CD4-positive, alpha-beta T cell (primary cell): ENCODE measurements at regions not wholly inside any gene's neighbourhood (a gene's known extent, or its start where the extent isn't known, plus 50 kb on each side); places are given as distances from the start of the nearest gene placed in this dataset.
"Not testable (repeated sequence)": the region's sequence is repeated elsewhere in the genome, so short reads cannot be mapped to it uniquely, and the experiment has no call there.

Source experiments
- ATAC-seq: fragments of 200-7000 bp; cut with Tn5 transposase; one replicate; pipeline ENCODE4 v1.10.0; 2022; ENCODE audit warnings: mild to moderate bottlenecking; ENCODE audit not compliant: poor library complexity
- CTCF ChIA-PET: fragments of 350-600 bp; sonication (Branson Sonifier 250); formaldehyde crosslinking; loops from one replicate; lab custom pipeline; 2021; ENCODE audit warnings: antibody characterized with exemption, inconsistent platforms; lab: Charles Lee
- POLR2A ChIA-PET: fragments of 350-600 bp; sonication (Branson Sonifier 250); formaldehyde crosslinking; loops from one replicate; lab custom pipeline; 2021; ENCODE audit warnings: antibody characterized with exemption, inconsistent platforms; lab: Charles Lee
- DNase-seq, 14 experiments: peaks; one replicate each; pipeline ENCODE4 v3.0.0-alpha.2; 2013 to 2020; ENCODE audit warnings: mixed read lengths in 2 of 14
- H3K27ac ChIP-seq, 2 donors: one replicate each; pipeline versions ENCODE4 v1.5.1 to v1.7.0; 2013; ENCODE audit warnings: low read length in 2 of 2, low read depth in 1 of 2, mild to moderate bottlenecking in 1 of 2
- H3K27me3 ChIP-seq, 2 experiments: 1 replicate in 1 of 2; 2 replicates in 1 of 2; pipeline versions ENCODE4 v1.6.1 to v1.7.0; 2013; ENCODE audit warnings: low read length in 2 of 2, control low read depth in 1 of 2, mild to moderate bottlenecking in 1 of 2, moderate library complexity in 1 of 2; ENCODE audit not compliant: insufficient read depth in 2 of 2, control insufficient read depth in 1 of 2
- H3K36me3 ChIP-seq: one replicate; pipeline ENCODE4 v1.6.1; 2013; ENCODE audit warnings: low read length, control low read depth; ENCODE audit not compliant: insufficient read depth
- H3K4me1 ChIP-seq: one replicate; pipeline ENCODE4 v1.6.1; 2013; ENCODE audit warnings: low read length, control low read depth; ENCODE audit not compliant: insufficient read depth
- H3K4me3 ChIP-seq: one replicate; pipeline ENCODE4 v1.5.1; 2013; ENCODE audit warnings: mild to moderate bottlenecking, low read length, moderate library complexity
- H3K9me3 ChIP-seq, 2 experiments: 1 replicate in 1 of 2; 2 replicates in 1 of 2; pipeline versions ENCODE4 v1.6.1 to v1.7.0; 2013; ENCODE audit warnings: low read length in 2 of 2, mild to moderate bottlenecking in 2 of 2, control low read depth in 1 of 2, moderate library complexity in 1 of 2; ENCODE audit not compliant: control insufficient read depth in 1 of 2, insufficient read depth in 1 of 2
- H3K27ac Mint-ChIP-seq: one replicate; pipeline ENCODE4 v1.8.0; 2020; ENCODE audit warnings: mixed read lengths
- H3K27me3 Mint-ChIP-seq: one replicate; pipeline ENCODE4 v1.8.0; 2021; ENCODE audit warnings: mixed read lengths
- H3K36me3 Mint-ChIP-seq: one replicate; pipeline ENCODE4 v1.8.0; 2021; ENCODE audit warnings: low read depth, mixed read lengths
- H3K4me1 Mint-ChIP-seq: one replicate; pipeline ENCODE4 v1.8.0; 2021; ENCODE audit warnings: low read depth, mixed read lengths
- H3K4me3 Mint-ChIP-seq: one replicate; pipeline ENCODE4 v1.8.0; 2020; ENCODE audit warnings: mild to moderate bottlenecking, mixed read lengths
- H3K9me3 Mint-ChIP-seq: one replicate; pipeline ENCODE4 v1.8.0; 2020; ENCODE audit warnings: mixed read lengths
- intact Hi-C, 2 experiments: fragments of 100-400 bp; cut with DNase I in 1 of 2; cut with micrococcal nuclease in 1 of 2; formaldehyde crosslinking; loops; one replicate each; pipeline versions ENCODE4 v1.15.1 to v1.9.0; 2023 to 2025; cut with DNase I, micrococcal nuclease
- TF ChIP-seq, protein P1 (sequence below): fragments of 200-600 bp; IDR thresholded peaks from one replicate; pipeline ENCODE4 v1.8.0; 2022; ENCODE audit warnings: antibody characterized with exemption, mild to moderate bottlenecking

DNA sequence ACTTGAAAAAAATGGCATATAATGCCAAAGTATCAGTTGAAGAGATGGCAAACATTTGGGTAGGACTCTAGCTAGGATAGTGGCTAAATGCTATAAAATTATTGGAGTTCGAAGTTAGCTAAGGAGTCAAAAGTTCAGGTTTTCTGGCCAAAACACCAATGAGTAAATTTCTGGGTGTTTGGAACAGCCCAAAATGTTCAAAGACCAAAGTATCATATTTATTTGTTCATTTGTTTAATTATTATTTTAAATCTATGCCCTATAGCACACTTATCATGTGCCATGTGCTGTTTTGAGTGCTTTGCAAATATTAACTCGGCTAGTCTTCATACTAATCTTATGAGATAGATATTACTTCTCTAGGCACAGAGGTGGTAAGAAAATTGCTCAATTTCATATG lies 285.5 kb downstream of the TEX13C start:
- H3K27ac Mint-ChIP-seq = no peak overlapping the region

DNA sequence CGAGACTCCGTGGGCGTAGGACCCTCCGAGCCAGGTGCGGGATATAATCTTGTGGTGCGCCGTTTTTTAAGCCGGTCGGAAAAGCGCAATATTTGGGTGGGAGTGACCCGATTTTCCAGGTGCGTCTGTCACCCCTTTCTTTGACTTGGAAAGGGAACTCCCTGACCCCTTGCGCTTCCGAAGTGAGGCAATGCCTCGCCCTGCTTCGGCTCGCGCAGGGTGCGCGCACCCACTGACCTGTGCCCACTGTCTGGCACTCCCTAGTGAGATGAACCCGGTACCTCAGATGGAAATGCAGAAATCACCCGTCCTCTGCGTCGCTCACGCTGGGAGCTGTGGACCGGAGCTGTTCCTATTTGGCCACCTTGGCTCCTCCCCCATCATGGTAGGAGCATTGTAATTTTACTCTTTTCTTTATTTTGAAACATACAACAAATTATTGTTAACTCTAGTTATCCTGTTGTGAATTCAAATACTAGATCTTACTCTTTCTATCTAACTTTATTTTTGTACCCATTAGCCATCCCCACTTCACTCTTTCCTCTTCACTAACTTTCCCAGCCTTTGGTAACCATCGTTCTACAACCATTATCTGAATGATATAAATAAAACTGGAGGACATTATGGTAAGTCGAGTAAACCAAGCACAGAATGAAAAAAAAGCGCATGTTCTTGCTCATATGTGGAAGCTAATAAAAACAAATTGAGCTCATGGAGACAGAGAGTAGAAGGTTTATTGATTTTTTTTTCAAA lies 295.1 kb downstream of the TEX13C start:
- H3K4me1 ChIP-seq, H3K9me3 Mint-ChIP-seq, H3K27ac Mint-ChIP-seq, H3K27ac ChIP-seq, H3K27me3 Mint-ChIP-seq, DNase-seq, intact Hi-C loops, H3K4me1 Mint-ChIP-seq, ATAC-seq, H3K36me3 Mint-ChIP-seq, H3K4me3 ChIP-seq, H3K9me3 ChIP-seq, POLR2A ChIA-PET, H3K4me3 Mint-ChIP-seq, CTCF ChIA-PET, H3K36me3 ChIP-seq, H3K27me3 ChIP-seq: not testable (repeated sequence)

More for the DNA sequence above, 285.5 kb downstream of the TEX13C start:
- CTCF ChIA-PET = no interaction called here
- H3K4me3 ChIP-seq = no peak overlapping the region
- no peaks in the 10 kb centered on the region for H3K27me3 Mint-ChIP-seq
- POLR2A ChIA-PET = no interaction called here
- no peaks in the 10 kb centered on the region for H3K4me1 Mint-ChIP-seq
- H3K27me3 ChIP-seq = no peaks in the 10 kb centered on the region
- H3K4me3 Mint-ChIP-seq = no peak overlapping the region
- H3K27ac ChIP-seq = no peak overlapping the region
- no peaks in the 10 kb centered on the region for H3K9me3 Mint-ChIP-seq
- no peaks in the 10 kb centered on the region for H3K36me3 Mint-ChIP-seq
- TF ChIP-seq, protein P1, sequence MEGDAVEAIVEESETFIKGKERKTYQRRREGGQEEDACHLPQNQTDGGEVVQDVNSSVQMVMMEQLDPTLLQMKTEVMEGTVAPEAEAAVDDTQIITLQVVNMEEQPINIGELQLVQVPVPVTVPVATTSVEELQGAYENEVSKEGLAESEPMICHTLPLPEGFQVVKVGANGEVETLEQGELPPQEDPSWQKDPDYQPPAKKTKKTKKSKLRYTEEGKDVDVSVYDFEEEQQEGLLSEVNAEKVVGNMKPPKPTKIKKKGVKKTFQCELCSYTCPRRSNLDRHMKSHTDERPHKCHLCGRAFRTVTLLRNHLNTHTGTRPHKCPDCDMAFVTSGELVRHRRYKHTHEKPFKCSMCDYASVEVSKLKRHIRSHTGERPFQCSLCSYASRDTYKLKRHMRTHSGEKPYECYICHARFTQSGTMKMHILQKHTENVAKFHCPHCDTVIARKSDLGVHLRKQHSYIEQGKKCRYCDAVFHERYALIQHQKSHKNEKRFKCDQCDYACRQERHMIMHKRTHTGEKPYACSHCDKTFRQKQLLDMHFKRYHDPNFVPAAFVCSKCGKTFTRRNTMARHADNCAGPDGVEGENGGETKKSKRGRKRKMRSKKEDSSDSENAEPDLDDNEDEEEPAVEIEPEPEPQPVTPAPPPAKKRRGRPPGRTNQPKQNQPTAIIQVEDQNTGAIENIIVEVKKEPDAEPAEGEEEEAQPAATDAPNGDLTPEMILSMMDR = no peak
- no peak for ATAC-seq
- no peaks in the 10 kb centered on the region for H3K4me1 ChIP-seq
- no peaks in the 10 kb centered on the region for H3K9me3 ChIP-seq
- DNase-seq = no peak
- intact Hi-C loops = no loop called here
- H3K36me3 ChIP-seq = no peaks in the 10 kb centered on the region

DNA sequence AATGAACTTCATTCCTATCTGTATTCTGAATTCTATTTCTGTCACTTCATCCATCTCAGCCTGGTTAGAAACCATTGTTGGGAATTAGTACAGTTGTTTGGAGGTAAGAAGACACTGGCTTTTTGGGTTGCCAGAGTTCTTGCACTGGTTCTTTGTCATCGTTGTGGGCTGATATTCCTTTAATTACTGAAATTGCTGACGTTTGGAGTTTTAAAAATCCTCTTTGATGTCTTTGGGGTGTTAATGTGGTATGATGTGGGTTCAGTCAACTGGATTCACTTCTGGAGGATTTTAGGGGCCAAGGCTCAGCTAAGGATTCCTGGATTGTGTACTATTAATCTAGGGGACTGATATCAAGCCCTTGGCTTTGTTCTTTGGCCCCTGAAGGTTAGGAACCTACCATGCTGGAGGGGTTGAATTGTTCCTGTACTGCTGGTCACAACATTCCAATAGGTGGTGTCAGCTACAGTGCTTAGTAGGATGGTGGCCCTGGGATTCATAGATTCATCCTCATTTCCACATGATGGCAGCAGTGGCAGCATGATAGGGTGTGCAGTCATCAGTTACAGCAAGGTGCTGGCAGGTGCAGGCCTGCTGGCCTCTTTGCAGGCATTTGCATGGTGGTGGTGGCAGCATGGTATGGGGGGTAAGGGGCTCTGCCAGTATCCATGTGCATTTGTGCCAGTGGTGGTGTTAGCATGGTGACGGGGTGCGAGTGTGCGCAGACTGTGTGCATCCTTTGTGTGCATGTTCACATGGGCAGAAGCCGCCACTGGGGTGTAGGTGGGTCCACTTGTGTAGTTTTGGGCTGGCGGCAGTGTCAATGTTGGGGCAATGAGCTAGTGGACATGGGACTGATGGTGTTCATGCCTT lies 301.3 kb downstream of the TEX13C start:
- Histone ChIP-seq H3K4me3 (no peak overlapping the region), H3K4me1 (no peaks in the 10 kb centered on the region), H3K9me3 (no peaks in the 10 kb centered on the region), H3K27me3 (no peaks in the 10 kb centered on the region), H3K27ac (no peak overlapping the region), H3K36me3 (no peaks in the 10 kb centered on the region)
- ChIA-PET CTCF (no interaction called here), POLR2A (no interaction called here)
- Mint-ChIP-seq H3K36me3 (no peaks in the 10 kb centered on the region), H3K27ac (no peak overlapping the region), H3K9me3 (no peaks in the 10 kb centered on the region), H3K4me3 (no peak overlapping the region), H3K4me1 (no peaks in the 10 kb centered on the region), H3K27me3 (no peaks in the 10 kb centered on the region)
- TF ChIP-seq, protein P1 = no peak
- DNase-seq = no peak
- intact Hi-C loops = no loop called here
- no peak for ATAC-seq
